Activated CD4-positive, alpha-beta T cell treated with anti-CD3 and anti-CD28 coated beads for 48 hours (primary cell): ENCODE measurements at regions not wholly inside any gene's neighbourhood (a gene's known extent, or its start where the extent isn't known, plus 50 kb on each side); places are given as distances from the start of the nearest gene placed in this dataset.
"Not testable (repeated sequence)": the region's sequence is repeated elsewhere in the genome, so short reads cannot be mapped to it uniquely, and the experiment has no call there.

Experiments
- DNase-seq: peaks from one replicate; pipeline ENCODE4 v3.0.0-alpha.2; 2020

GRCh38 chr5:125452991-125453390 lies 706.6 kb upstream of the ZNF608 start:
- DNase-seq = no peak

GRCh38 chr5:125455041-125455440 lies 708.6 kb upstream of the ZNF608 start:
- DNase-seq = no peak

- DNase-seq = not testable (repeated sequence)
These were observed 709.6 kb upstream of the ZNF608 start for GRCh38 chr5:125456005-125456404.

- no peak for DNase-seq
These were observed 711.2 kb upstream of the ZNF608 start for GRCh38 chr5:125457617-125458016.

- not testable (repeated sequence) for DNase-seq
These were observed 712.5 kb upstream of the ZNF608 start for GRCh38 chr5:125458949-125459348.

GRCh38 chr5:125461641-125462072 lies 715.2 kb upstream of the ZNF608 start:
- no peak for DNase-seq

- DNase-seq = no peak
These were observed 717.1 kb upstream of the ZNF608 start for GRCh38 chr5:125463466-125464092.

GRCh38 chr5:125464847-125465432 lies 718.5 kb upstream of the ZNF608 start:
- DNase-seq = no peak

GRCh38 chr5:125465703-125466102 lies 719.3 kb upstream of the ZNF608 start:
- DNase-seq = no peak

- no peak for DNase-seq
These were observed 720.8 kb upstream of the ZNF608 start for GRCh38 chr5:125467222-125467621.

GRCh38 chr5:125470280-125470902 lies 724.0 kb upstream of the ZNF608 start:
- DNase-seq = no peak

- no peak for DNase-seq
These were observed 730.6 kb upstream of the ZNF608 start for GRCh38 chr5:125476901-125477585.

- DNase-seq = no peak
These were observed 731.1 kb upstream of the ZNF608 start for GRCh38 chr5:125477586-125477975.

- no peak for DNase-seq
These were observed 732.2 kb upstream of the ZNF608 start for GRCh38 chr5:125478599-125478998.

- DNase-seq = no peak
These were observed 734.5 kb upstream of the ZNF608 start for GRCh38 chr5:125480911-125481310.

- DNase-seq = no peak
These were observed 735.3 kb upstream of the ZNF608 start for GRCh38 chr5:125481506-125482465.

- no peak for DNase-seq
These were observed 737.2 kb upstream of the ZNF608 start for GRCh38 chr5:125483609-125484008.

GRCh38 chr5:125484272-125484741 lies 737.9 kb upstream of the ZNF608 start:
- DNase-seq = no peak

GRCh38 chr5:125484742-125485641 lies 738.6 kb upstream of the ZNF608 start:
- no peak for DNase-seq

GRCh38 chr5:125485771-125486170 lies 739.3 kb upstream of the ZNF608 start:
- no peak for DNase-seq

GRCh38 chr5:125486634-125487033 lies 740.2 kb upstream of the ZNF608 start:
- DNase-seq = no peak
